ENCODE measurements at regions not wholly inside any gene's neighbourhood (a gene's known extent, or its start where the extent isn't known, plus 50 kb on each side); places are given as distances from the start of the nearest gene placed in this dataset.

GRCh38 chr6:137658287-137658686, 164.1 kb upstream of the OLIG3 start:
- H3K4me3 ChIP-seq, result no peak overlapping the region
- DNase-seq (no peak), ATAC-seq (no peak)
- 59 to 81% (median 75%) methylated on average over 1 of the region's 1 CpG for WGBS, 4 donors
- H3K27me3 ChIP-seq, result no peaks in the 10 kb centered on the region
- TF ChIP-seq POLR2A (IDR thresholded peaks at IDR 0.05), result no peak
- TF ChIP-seq, protein P1, sequence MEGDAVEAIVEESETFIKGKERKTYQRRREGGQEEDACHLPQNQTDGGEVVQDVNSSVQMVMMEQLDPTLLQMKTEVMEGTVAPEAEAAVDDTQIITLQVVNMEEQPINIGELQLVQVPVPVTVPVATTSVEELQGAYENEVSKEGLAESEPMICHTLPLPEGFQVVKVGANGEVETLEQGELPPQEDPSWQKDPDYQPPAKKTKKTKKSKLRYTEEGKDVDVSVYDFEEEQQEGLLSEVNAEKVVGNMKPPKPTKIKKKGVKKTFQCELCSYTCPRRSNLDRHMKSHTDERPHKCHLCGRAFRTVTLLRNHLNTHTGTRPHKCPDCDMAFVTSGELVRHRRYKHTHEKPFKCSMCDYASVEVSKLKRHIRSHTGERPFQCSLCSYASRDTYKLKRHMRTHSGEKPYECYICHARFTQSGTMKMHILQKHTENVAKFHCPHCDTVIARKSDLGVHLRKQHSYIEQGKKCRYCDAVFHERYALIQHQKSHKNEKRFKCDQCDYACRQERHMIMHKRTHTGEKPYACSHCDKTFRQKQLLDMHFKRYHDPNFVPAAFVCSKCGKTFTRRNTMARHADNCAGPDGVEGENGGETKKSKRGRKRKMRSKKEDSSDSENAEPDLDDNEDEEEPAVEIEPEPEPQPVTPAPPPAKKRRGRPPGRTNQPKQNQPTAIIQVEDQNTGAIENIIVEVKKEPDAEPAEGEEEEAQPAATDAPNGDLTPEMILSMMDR (IDR thresholded peaks at IDR 0.05), result no peak
- peaks cover 0 to 30% (median 20%) of the 10 kb centered on the region in 12 donors for H3K9me3 ChIP-seq
- H3K27ac ChIP-seq, result no peak overlapping the region
- no peaks in the 10 kb centered on the region for H3K4me1 ChIP-seq
- no peaks in the 10 kb centered on the region for H3K36me3 ChIP-seq
- intact Hi-C loops (cut with DNase I), result no loop called here

DNA sequence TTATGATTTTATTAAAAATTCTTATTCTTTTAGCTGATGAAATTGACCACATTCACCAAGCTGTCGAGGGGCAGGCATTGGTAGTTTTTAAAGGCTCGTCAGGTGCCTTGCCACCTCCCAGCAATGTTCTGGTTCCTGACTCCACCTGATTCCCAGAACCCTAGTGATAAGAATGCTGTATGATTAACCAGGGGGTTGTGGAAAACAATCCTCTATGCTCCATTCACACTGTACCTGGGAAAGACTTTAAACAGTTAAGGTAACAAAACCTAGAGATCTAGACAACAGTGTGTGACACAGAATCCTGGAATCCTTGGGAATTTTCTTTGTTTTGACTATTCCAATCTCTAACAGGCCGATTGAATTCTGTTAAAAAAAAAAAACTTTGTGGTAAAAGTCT, 165.7 kb upstream of the OLIG3 start:
- Histone ChIP-seq H3K4me1 (no peaks in the 10 kb centered on the region), H3K9me3 (peaks cover 0 to 14% (median 5%) of the 10 kb centered on the region in 12 donors), H3K27me3 (no peaks in the 10 kb centered on the region), H3K36me3 (no peaks in the 10 kb centered on the region), H3K4me3 (no peak overlapping the region), H3K27ac (no peak overlapping the region)
- ATAC-seq (no peak), DNase-seq (no peak)
- intact Hi-C loops (cut with DNase I), result no loop called here
- TF ChIP-seq, protein P1 (IDR thresholded peaks at IDR 0.05), result no peak
- no peak for TF ChIP-seq POLR2A (IDR thresholded peaks at IDR 0.05)
- 67 to 78% (median 74%) methylated on average over 3 of the region's 3 CpGs for WGBS, 4 donors

GRCh38 chr6:137660296-137660731, 166.1 kb upstream of the OLIG3 start:
- Histone ChIP-seq H3K27me3 (no peaks in the 10 kb centered on the region), H3K9me3 (peaks cover 0 to 10% (median 1%) of the 10 kb centered on the region in 12 donors), H3K36me3 (no peaks in the 10 kb centered on the region), H3K27ac (no peak overlapping the region), H3K4me3 (no peak overlapping the region), H3K4me1 (no peaks in the 10 kb centered on the region)
- intact Hi-C loops (cut with DNase I), result no loop called here
- DNase-seq (no peak), ATAC-seq (no peak)
- TF ChIP-seq, protein P1 (IDR thresholded peaks at IDR 0.05), result no peak
- TF ChIP-seq POLR2A (IDR thresholded peaks at IDR 0.05), result no peak
- 85 to 97% (median 88%) methylated on average over 1 of the region's 1 CpG for WGBS, 4 donors

DNA sequence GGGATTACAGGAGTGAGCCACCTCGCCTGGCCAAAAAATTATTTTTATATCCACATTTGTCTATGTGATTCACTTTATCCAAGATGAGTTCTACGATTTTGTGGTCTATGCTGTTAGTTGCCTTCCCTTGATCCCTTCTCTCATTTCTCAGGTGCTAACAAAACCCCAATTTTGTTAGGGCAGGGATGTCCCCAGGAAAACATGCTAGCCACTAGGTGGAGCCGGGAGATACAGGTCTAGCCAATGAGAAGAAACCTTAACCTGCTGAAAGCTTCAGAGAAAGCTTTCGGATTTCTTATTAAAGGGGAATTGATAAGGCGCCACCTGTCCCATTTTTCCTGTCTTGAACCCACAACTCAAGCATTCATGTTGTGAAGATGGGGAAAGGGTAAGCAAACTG, 167.4 kb upstream of the OLIG3 start:
- no peak for ATAC-seq
- Histone ChIP-seq H3K36me3 (no peaks in the 10 kb centered on the region), H3K27me3 (no peaks in the 10 kb centered on the region), H3K4me3 (no peak overlapping the region), H3K27ac (no peak overlapping the region), H3K4me1 (no peaks in the 10 kb centered on the region), H3K9me3 (no peaks in the 10 kb centered on the region)
- DNase-seq, result peak in 2 of 5 donors; percentile 33 to 38
- intact Hi-C loops (cut with DNase I), result no loop called here
- WGBS, 4 donors, result 72 to 80% (median 76%) methylated on average over 5 of the region's 5 CpGs
- TF ChIP-seq, protein P1 (IDR thresholded peaks at IDR 0.05), result peak in 11 of 12 donors; percentile 30 to 59 (median 47)
- TF ChIP-seq POLR2A (IDR thresholded peaks at IDR 0.05), result no peak

All from heart left ventricle (tissue), 16 donors.